ENCODE measurements at regions not wholly inside any gene's neighbourhood (a gene's known extent, or its start where the extent isn't known, plus 50 kb on each side); places are given as distances from the start of the nearest gene placed in this dataset.
"Not testable (repeated sequence)": the region's sequence is repeated elsewhere in the genome, so short reads cannot be mapped to it uniquely, and the experiment has no call there.

GRCh38 chr17:36844601-36845000 lies 92.7 kb upstream of the LHX1 start:
- DNase-seq (ENCODE audit: low read depth) = no peak

GRCh38 chr17:36845916-36846315 lies 91.4 kb upstream of the LHX1 start:
- no peak for DNase-seq (ENCODE audit: low read depth)

- DNase-seq (ENCODE audit: low read depth) = no peak
Observed at GRCh38 chr17:36846410-36847292, 90.6 kb upstream of the LHX1 start.

GRCh38 chr17:36848008-36848902 lies 89.0 kb upstream of the LHX1 start:
- no peak for DNase-seq (ENCODE audit: low read depth)

- not testable (repeated sequence) for DNase-seq (ENCODE audit: low read depth)
Observed at GRCh38 chr17:36849020-36849419, 88.3 kb upstream of the LHX1 start.

GRCh38 chr17:36849871-36850348 lies 87.4 kb upstream of the LHX1 start:
- peak; percentile 11 for DNase-seq (ENCODE audit: low read depth)

- peak; percentile 11 for DNase-seq (ENCODE audit: low read depth)
Observed at GRCh38 chr17:36850790-36851189, 86.5 kb upstream of the LHX1 start.

GRCh38 chr17:36851250-36851649 lies 86.0 kb upstream of the LHX1 start:
- DNase-seq (ENCODE audit: low read depth) = no peak

GRCh38 chr17:36852478-36852877 lies 84.8 kb upstream of the LHX1 start:
- DNase-seq (ENCODE audit: low read depth) = not testable (repeated sequence)

- no peak for DNase-seq (ENCODE audit: low read depth)
Observed at GRCh38 chr17:36854982-36855381, 82.3 kb upstream of the LHX1 start.

- no peak for DNase-seq (ENCODE audit: low read depth)
Observed at GRCh38 chr17:36855459-36855858, 81.8 kb upstream of the LHX1 start.

- DNase-seq (ENCODE audit: low read depth) = no peak
Observed at GRCh38 chr17:36856222-36856621, 81.1 kb upstream of the LHX1 start.

GRCh38 chr17:36856903-36857381 lies 80.3 kb upstream of the LHX1 start:
- DNase-seq (ENCODE audit: low read depth) = no peak

- no peak for DNase-seq (ENCODE audit: low read depth)
Observed at GRCh38 chr17:36857698-36858097, 79.6 kb upstream of the LHX1 start.

- no peak for DNase-seq (ENCODE audit: low read depth)
Observed at GRCh38 chr17:36858119-36859002, 78.9 kb upstream of the LHX1 start.

GRCh38 chr17:36859003-36859300 lies 78.3 kb upstream of the LHX1 start:
- DNase-seq (ENCODE audit: low read depth) = no peak

GRCh38 chr17:36859706-36860105 lies 77.6 kb upstream of the LHX1 start:
- no peak for DNase-seq (ENCODE audit: low read depth)

GRCh38 chr17:36861531-36861930 lies 75.7 kb upstream of the LHX1 start:
- no peak for DNase-seq (ENCODE audit: low read depth)

- no peak for DNase-seq (ENCODE audit: low read depth)
Observed at GRCh38 chr17:36862116-36862920, 75.0 kb upstream of the LHX1 start.

- no peak for DNase-seq (ENCODE audit: low read depth)
Observed at GRCh38 chr17:36863131-36863530, 74.1 kb upstream of the LHX1 start.
